Naive thymus-derived CD4-positive, alpha-beta T cell (primary cell): ENCODE measurements at regions not wholly inside any gene's neighbourhood (a gene's known extent, or its start where the extent isn't known, plus 50 kb on each side); places are given as distances from the start of the nearest gene placed in this dataset.
"Not testable (repeated sequence)": the region's sequence is repeated elsewhere in the genome, so short reads cannot be mapped to it uniquely, and the experiment has no call there.

Source experiments
- ATAC-seq: fragments of 150-1000 bp; cut with Tn5 transposase; 2 replicates; pipeline ENCODE4 v1.10.0; 2021; ENCODE audit warnings: mild to moderate bottlenecking, moderate library complexity
- CTCF ChIA-PET: fragments of 350-600 bp; sonication (Branson Sonifier 250); formaldehyde crosslinking; loops from one replicate; lab custom pipeline; 2021; ENCODE audit warnings: antibody characterized with exemption; lab: Charles Lee
- POLR2A ChIA-PET: fragments of 350-600 bp; sonication (Branson Sonifier 250); formaldehyde crosslinking; loops from one replicate; lab custom pipeline; 2021; ENCODE audit warnings: antibody characterized with exemption, inconsistent platforms; lab: Charles Lee
- DNase-seq, 9 donors: peaks; one replicate each; pipeline versions ENCODE4 v3.0.0 to v3.0.0-alpha.2; 2020 to 2022; ENCODE audit warnings: mixed read lengths in 1 of 9
- H3K27ac ChIP-seq: one replicate; pipeline ENCODE4 v1.7.0; 2013; ENCODE audit warnings: mild to moderate bottlenecking, low read depth, low read length, moderate library complexity
- H3K27me3 ChIP-seq, 2 donors: one replicate each; pipeline ENCODE4 v1.7.0; 2013; ENCODE audit warnings: low read length in 2 of 2, mild to moderate bottlenecking in 2 of 2, moderate library complexity in 2 of 2; ENCODE audit not compliant: control insufficient read depth in 2 of 2, insufficient read depth in 2 of 2
- H3K36me3 ChIP-seq, 3 experiments: 1 replicate in 2 of 3; 2 replicates in 1 of 3; pipeline ENCODE4 v1.7.0; 2013; ENCODE audit warnings: low read length in 3 of 3, mild to moderate bottlenecking in 3 of 3, moderate library complexity in 1 of 3; ENCODE audit not compliant: insufficient read depth in 3 of 3, control insufficient read depth in 2 of 3
- H3K4me1 ChIP-seq, 2 donors: one replicate each; pipeline ENCODE4 v1.7.0; 2013; ENCODE audit warnings: low read length in 2 of 2, mild to moderate bottlenecking in 2 of 2, moderate library complexity in 1 of 2; ENCODE audit not compliant: control insufficient read depth in 2 of 2, insufficient read depth in 2 of 2
- H3K4me3 ChIP-seq: 2 replicates; pipeline ENCODE4 v1.7.0; 2013; ENCODE audit warnings: mild to moderate bottlenecking, low read length
- H3K9me3 ChIP-seq, 3 experiments: 1 replicate in 2 of 3; 2 replicates in 1 of 3; pipeline ENCODE4 v1.7.0; 2013; ENCODE audit warnings: low read length in 3 of 3; ENCODE audit not compliant: control insufficient read depth in 2 of 3
- H3K27ac Mint-ChIP-seq, 9 donors: one replicate each; pipeline ENCODE4 v1.8.0; 2020 to 2022; ENCODE audit warnings: mixed read lengths in 9 of 9, mild to moderate bottlenecking in 8 of 9, moderate library complexity in 5 of 9, inconsistent platforms in 2 of 9
- H3K27me3 Mint-ChIP-seq, 5 donors: one replicate each; pipeline ENCODE4 v1.8.0; 2021 to 2022; ENCODE audit warnings: mixed read lengths in 5 of 5, mild to moderate bottlenecking in 1 of 5
- H3K36me3 Mint-ChIP-seq, 5 donors: one replicate each; pipeline ENCODE4 v1.8.0; 2020 to 2022; ENCODE audit warnings: mixed read lengths in 5 of 5, mild to moderate bottlenecking in 3 of 5, inconsistent platforms in 1 of 5
- H3K4me1 Mint-ChIP-seq, 7 donors: one replicate each; pipeline ENCODE4 v1.8.0; 2020 to 2022; ENCODE audit warnings: mixed read lengths in 7 of 7, mild to moderate bottlenecking in 3 of 7, inconsistent platforms in 1 of 7
- H3K4me3 Mint-ChIP-seq, 10 donors: one replicate each; pipeline ENCODE4 v1.8.0; 2020 to 2022; ENCODE audit warnings: mild to moderate bottlenecking in 10 of 10, mixed read lengths in 10 of 10, moderate library complexity in 6 of 10, inconsistent platforms in 2 of 10
- H3K9me3 Mint-ChIP-seq, 11 donors: one replicate each; pipeline ENCODE4 v1.8.0; 2020 to 2022; ENCODE audit warnings: mixed read lengths in 11 of 11, mild to moderate bottlenecking in 4 of 11, inconsistent platforms in 1 of 11, moderate library complexity in 1 of 11
- intact Hi-C, 2 donors: fragments of 100-400 bp; cut with micrococcal nuclease; formaldehyde crosslinking; loops; one replicate each; pipeline ENCODE4 v1.15.1; 2023

DNA sequence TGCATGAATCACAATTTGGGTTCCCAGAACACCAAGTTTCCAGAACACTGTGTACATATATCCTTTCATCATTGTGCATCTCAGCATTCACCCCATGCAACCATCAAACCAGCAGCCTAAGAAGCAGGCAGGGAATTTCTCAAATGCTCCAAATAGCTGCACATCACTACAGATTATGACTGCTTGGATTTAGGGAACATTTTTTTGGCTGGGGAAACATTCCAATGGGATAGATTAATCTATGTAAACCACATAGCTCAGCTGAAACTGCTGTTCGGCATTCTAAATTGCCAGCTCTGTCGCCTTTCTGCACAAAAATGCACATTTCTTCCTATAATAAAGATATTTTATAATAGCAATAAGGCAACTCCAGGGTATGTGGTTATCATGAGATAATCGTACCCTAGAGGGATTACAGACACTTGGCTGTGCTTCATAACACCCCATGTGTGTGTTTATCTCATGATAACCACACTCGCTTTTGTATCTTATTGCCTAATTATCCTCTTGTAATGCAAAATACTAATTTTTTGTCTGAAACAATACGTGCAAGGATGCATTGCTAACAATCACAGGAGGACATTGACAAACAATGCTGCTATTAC, 483.7 kb upstream of the DPH6 start:
- no peak overlapping the region for H3K27ac ChIP-seq
- ChIA-PET CTCF (no interaction called here), POLR2A (no interaction called here)
- DNase-seq (no peak), ATAC-seq (no peak)
- H3K27me3 ChIP-seq = no peaks in the 10 kb centered on the region
- H3K4me3 Mint-ChIP-seq = no peak overlapping the region
- H3K4me1 Mint-ChIP-seq = no peaks in the 10 kb centered on the region
- H3K9me3 Mint-ChIP-seq = peaks cover 0 to 11% (median 0%) of the 10 kb centered on the region in 11 donors
- no peaks in the 10 kb centered on the region for H3K9me3 ChIP-seq
- peaks cover 0 to 14% (median 3%) of the 10 kb centered on the region in 5 donors for H3K27me3 Mint-ChIP-seq
- no peaks in the 10 kb centered on the region for H3K36me3 Mint-ChIP-seq
- intact Hi-C loops = no loop called here
- no peaks in the 10 kb centered on the region for H3K4me1 ChIP-seq
- no peak overlapping the region for H3K4me3 ChIP-seq
- H3K36me3 ChIP-seq = no peaks in the 10 kb centered on the region
- no peak overlapping the region for H3K27ac Mint-ChIP-seq

DNA sequence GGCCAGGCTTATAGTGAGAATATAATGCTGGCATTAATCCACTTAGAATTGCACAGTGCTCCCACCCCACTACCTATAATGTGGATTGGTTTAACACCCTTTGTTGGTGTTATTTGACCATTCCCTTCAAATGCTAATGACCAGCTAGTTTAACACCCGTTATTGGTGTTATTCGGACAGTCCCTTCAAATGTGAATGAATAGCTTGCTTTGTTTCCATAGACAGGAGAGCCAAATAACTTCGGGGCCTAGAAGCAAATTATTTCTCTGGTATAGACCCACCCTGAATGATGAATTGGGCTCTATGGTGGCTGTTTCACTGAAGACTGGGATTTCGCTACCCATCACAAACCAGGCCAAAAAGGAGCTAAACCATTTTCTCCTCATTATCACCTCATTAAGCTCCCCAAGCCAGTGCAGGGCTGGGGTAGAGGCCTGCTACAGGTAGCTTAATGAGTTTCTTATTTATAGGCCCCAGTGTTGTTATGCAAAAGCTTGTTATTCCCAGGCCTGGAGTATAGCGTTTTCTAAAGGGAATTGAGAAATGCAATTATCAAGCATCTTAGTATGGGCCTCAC, 494.1 kb upstream of the DPH6 start:
- Mint-ChIP-seq H3K27ac (no peak overlapping the region), H3K36me3 (no peaks in the 10 kb centered on the region), H3K4me3 (no peak overlapping the region), H3K9me3 (peaks cover 0 to 9% (median 4%) of the 10 kb centered on the region in 11 donors), H3K27me3 (no peaks in the 10 kb centered on the region), H3K4me1 (no peaks in the 10 kb centered on the region)
- no peak overlapping the region for H3K27ac ChIP-seq
- no peaks in the 10 kb centered on the region for H3K4me1 ChIP-seq
- intact Hi-C loops = no loop called here
- H3K27me3 ChIP-seq = no peaks in the 10 kb centered on the region
- CTCF ChIA-PET = no interaction called here
- H3K4me3 ChIP-seq = no peak overlapping the region
- DNase-seq = no peak
- H3K9me3 ChIP-seq = no peaks in the 10 kb centered on the region
- POLR2A ChIA-PET = no interaction called here
- H3K36me3 ChIP-seq = no peaks in the 10 kb centered on the region
- no peak for ATAC-seq

DNA sequence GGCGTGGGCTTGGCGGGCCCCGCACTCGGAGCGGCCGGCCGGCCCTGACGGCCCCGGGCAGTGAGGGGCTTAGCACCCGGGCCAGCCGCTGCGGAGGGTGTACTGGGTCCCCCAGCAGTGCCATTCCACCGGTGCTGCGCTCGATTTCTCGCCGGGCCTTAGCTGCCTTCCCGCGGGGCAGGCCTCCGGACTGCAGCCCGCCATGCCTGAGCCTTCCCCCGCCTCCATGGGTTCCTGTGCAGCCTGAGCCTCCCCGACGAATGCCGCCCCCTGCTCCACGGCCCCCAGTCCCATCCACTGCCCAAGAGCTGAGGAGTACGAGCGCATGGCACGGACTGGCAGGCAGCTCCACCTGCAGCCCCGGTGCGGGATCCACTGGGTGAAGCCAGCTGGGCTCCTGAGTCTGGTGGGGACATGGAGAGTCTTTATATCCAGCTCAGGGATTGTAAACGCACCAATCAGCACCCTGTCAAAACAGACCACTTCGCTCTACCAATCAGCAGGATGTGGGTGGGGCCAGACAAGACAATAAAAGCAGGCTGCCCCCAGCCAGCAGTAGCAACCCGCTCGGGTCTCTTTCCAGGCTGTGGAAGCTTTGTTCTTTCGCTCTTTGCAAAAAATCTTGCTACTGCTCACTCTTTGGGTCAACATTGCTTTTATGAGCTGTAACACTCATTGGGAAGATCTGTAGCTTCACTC, 501.2 kb upstream of the DPH6 start:
- H3K9me3 Mint-ChIP-seq, H3K4me1 ChIP-seq, ATAC-seq, H3K27me3 Mint-ChIP-seq, H3K36me3 Mint-ChIP-seq, H3K27ac ChIP-seq, intact Hi-C loops, H3K4me1 Mint-ChIP-seq, H3K4me3 ChIP-seq, DNase-seq, H3K9me3 ChIP-seq, H3K27me3 ChIP-seq, H3K36me3 ChIP-seq, H3K4me3 Mint-ChIP-seq, H3K27ac Mint-ChIP-seq, CTCF ChIA-PET, POLR2A ChIA-PET: not testable (repeated sequence)

DNA sequence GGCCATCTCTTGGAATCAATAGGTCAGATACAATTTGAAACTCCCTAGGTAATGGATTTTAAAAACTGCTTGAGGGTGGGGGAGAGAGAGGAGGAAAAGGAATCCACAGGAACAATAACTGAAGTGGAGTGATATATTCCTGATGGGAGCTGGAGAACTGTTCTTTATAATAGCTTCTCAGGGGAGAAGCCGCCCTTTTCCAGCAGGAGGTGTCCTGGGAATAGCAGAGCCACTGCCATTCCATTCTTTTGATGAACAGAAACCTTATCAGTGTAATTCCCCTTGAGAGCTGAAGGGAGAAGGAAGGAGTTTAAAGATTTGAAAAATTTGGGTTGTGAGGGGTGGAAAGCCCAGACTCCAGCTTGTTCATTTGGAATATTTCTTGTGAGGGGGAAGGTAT, 504.9 kb upstream of the DPH6 start:
- H3K27me3 ChIP-seq = no peaks in the 10 kb centered on the region
- H3K9me3 Mint-ChIP-seq = peaks cover 0 to 9% (median 0%) of the 10 kb centered on the region in 11 donors
- POLR2A ChIA-PET = no interaction called here
- H3K36me3 ChIP-seq = no peaks in the 10 kb centered on the region
- ATAC-seq = no peak
- no peak overlapping the region for H3K27ac Mint-ChIP-seq
- H3K4me1 ChIP-seq = no peaks in the 10 kb centered on the region
- no peaks in the 10 kb centered on the region for H3K36me3 Mint-ChIP-seq
- no peak overlapping the region for H3K27ac ChIP-seq
- no peak for DNase-seq
- H3K4me1 Mint-ChIP-seq = no peaks in the 10 kb centered on the region
- no peaks in the 10 kb centered on the region for H3K9me3 ChIP-seq
- intact Hi-C loops = loop anchor here in 1 of 2 donors (10.0 kb wide), 1 partner anchor 84 kb away; no protein-coding TSS in a partner anchor
- CTCF ChIA-PET = no interaction called here
- no peak overlapping the region for H3K4me3 Mint-ChIP-seq
- H3K27me3 Mint-ChIP-seq = peaks cover 0 to 6% (median 0%) of the 10 kb centered on the region in 5 donors
- no peak overlapping the region for H3K4me3 ChIP-seq

DNA sequence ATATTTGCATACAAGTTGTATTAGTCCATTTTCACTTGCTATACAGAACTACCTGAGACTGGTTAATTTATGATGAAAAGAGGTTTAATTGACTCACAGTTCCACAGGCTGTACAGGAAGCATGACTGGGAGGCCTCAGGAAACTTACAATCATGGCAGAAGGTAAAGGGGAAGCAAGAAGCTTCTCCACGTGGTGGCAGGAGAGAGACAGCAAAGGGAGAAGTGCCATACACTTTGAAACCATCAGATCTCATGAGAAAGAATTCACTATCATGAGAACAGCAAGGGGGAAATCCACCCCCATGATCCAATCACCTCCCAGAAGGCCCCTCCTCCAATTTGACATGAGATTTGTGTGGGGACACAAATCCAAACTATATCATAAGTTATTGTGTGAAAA, 506.7 kb upstream of the DPH6 start:
- H3K27me3 Mint-ChIP-seq, H3K4me3 Mint-ChIP-seq, H3K4me1 Mint-ChIP-seq, ATAC-seq, DNase-seq, H3K4me1 ChIP-seq, H3K9me3 ChIP-seq, POLR2A ChIA-PET, H3K4me3 ChIP-seq, H3K27ac Mint-ChIP-seq, H3K9me3 Mint-ChIP-seq, H3K36me3 Mint-ChIP-seq, H3K27ac ChIP-seq, H3K27me3 ChIP-seq, CTCF ChIA-PET, H3K36me3 ChIP-seq: not testable (repeated sequence)
- intact Hi-C loops = loop anchor here in 1 of 2 donors (10.0 kb wide), 1 partner anchor 82 kb away; no protein-coding TSS in a partner anchor

DNA sequence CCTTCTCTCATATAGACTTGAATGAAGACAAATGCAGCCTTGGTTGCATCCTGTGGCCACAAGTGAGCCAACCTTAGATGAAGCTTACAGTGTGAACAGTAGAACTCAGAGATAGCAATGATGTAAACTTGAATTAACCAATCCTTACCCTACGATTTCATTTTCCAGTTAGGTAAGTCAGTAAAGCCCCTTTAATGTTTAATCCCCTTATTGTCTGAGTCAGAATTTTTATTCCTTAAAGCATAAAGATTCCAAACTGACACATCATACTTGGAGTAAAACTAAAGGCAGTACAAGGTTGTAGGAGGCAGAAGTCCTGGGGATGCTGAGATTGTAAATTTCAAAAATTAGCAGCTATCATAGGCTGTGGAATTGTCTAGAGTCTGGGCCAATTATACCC, 507.8 kb upstream of the DPH6 start:
- Histone ChIP-seq H3K36me3 (no peaks in the 10 kb centered on the region), H3K27ac (no peak overlapping the region), H3K27me3 (no peaks in the 10 kb centered on the region), H3K4me1 (no peaks in the 10 kb centered on the region), H3K4me3 (no peak overlapping the region), H3K9me3 (no peaks in the 10 kb centered on the region)
- ATAC-seq = no peak
- peaks cover 0 to 9% (median 0%) of the 10 kb centered on the region in 11 donors for H3K9me3 Mint-ChIP-seq
- H3K4me3 Mint-ChIP-seq = no peak overlapping the region
- intact Hi-C loops = loop anchor here in 1 of 2 donors (10.0 kb wide), 1 partner anchor 81 kb away; no protein-coding TSS in a partner anchor
- no peaks in the 10 kb centered on the region for H3K4me1 Mint-ChIP-seq
- no peak overlapping the region for H3K27ac Mint-ChIP-seq
- no peaks in the 10 kb centered on the region for H3K36me3 Mint-ChIP-seq
- DNase-seq = no peak
- ChIA-PET POLR2A (no interaction called here), CTCF (no interaction called here)
- H3K27me3 Mint-ChIP-seq = peaks cover 0 to 6% (median 0%) of the 10 kb centered on the region in 5 donors
